ENCODE measurements at regions not wholly inside any gene's neighbourhood (a gene's known extent, or its start where the extent isn't known, plus 50 kb on each side); places are given as distances from the start of the nearest gene placed in this dataset.
A peak's percentile ranks its signal among the peaks of the same experiment; 100 is the strongest.

DNA sequence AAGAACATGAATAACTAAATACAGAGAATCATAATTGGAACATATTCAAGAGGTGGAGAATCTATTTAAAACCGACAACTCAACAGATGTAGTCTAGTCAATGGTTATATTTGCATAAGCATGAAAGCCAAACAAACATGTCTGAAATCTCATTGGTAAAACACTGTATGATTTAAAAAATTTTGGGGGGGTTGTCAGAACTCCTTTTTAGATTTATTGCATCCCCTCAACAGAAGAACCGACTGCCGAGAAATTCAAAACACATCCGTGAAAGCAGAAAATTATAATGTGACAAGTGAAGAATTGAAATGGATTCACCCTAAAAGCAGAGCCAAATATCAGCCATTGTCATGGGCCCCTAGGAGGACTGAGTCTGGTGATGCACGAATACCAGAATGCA is 633.4 kb upstream of the KCNMB2 start:
- Histone ChIP-seq H3K4me3 (no peak overlapping the region), H3K9me3 (peaks cover 0 to 11% (median 0%) of the 10 kb centered on the region in 3 donors), H3K27me3 (no peaks in the 10 kb centered on the region), H3K4me1 (peaks cover 4 to 5% of the 10 kb centered on the region in 2 donors), H3K36me3 (no peaks in the 10 kb centered on the region), H3K27ac (no peak overlapping the region)
- TF ChIP-seq POLR2A (IDR thresholded peaks at IDR 0.05), result no peak
- TF ChIP-seq CTCF (IDR thresholded peaks at IDR 0.05 in 4 of 5, conservative IDR thresholded peaks at IDR 0.05 in 1 of 5), result no peak
- no peak for ATAC-seq
- in situ Hi-C loops (cut with MboI; ENCODE audit: low sequenced_read_pairs in 4 of 4) (no loop called here), intact Hi-C loops (cut with DNase I; ENCODE audit: low total_unique reads) (no loop called here)
- DNase-seq, result no peak

DNA sequence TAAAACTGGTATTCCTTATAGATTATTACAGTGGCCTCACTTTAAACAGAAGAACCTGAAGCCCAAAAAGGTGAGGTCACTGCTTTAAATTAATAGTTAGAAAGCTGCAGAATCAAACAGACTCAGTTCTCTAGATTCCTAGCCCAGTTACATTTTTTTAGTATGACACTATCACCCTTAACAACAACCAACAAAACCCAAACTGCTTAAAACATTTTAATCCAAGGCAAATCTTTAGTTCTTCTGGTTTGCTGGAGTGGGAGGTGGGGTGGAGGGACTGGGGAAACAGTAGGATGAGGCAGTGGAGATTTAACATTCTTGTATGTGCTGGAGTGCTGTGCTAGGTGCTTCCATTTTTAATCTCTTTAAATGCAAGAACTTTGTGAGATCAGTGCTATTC is 631.6 kb upstream of the KCNMB2 start:
- DNase-seq, result no peak
- H3K27ac ChIP-seq, result no peak overlapping the region
- H3K9me3 ChIP-seq, result peaks cover 0 to 5% (median 0%) of the 10 kb centered on the region in 3 donors
- TF ChIP-seq CTCF (IDR thresholded peaks at IDR 0.05 in 4 of 5, conservative IDR thresholded peaks at IDR 0.05 in 1 of 5), result no peak
- TF ChIP-seq POLR2A (IDR thresholded peaks at IDR 0.05), result no peak
- H3K4me1 ChIP-seq, result peaks cover 4 to 5% of the 10 kb centered on the region in 2 donors
- intact Hi-C loops (cut with DNase I; ENCODE audit: low total_unique reads) (no loop called here), in situ Hi-C loops (cut with MboI; ENCODE audit: low sequenced_read_pairs in 4 of 4) (no loop called here)
- ATAC-seq, result no peak
- H3K27me3 ChIP-seq, result no peaks in the 10 kb centered on the region
- no peaks in the 10 kb centered on the region for H3K36me3 ChIP-seq
- no peak overlapping the region for H3K4me3 ChIP-seq

DNA sequence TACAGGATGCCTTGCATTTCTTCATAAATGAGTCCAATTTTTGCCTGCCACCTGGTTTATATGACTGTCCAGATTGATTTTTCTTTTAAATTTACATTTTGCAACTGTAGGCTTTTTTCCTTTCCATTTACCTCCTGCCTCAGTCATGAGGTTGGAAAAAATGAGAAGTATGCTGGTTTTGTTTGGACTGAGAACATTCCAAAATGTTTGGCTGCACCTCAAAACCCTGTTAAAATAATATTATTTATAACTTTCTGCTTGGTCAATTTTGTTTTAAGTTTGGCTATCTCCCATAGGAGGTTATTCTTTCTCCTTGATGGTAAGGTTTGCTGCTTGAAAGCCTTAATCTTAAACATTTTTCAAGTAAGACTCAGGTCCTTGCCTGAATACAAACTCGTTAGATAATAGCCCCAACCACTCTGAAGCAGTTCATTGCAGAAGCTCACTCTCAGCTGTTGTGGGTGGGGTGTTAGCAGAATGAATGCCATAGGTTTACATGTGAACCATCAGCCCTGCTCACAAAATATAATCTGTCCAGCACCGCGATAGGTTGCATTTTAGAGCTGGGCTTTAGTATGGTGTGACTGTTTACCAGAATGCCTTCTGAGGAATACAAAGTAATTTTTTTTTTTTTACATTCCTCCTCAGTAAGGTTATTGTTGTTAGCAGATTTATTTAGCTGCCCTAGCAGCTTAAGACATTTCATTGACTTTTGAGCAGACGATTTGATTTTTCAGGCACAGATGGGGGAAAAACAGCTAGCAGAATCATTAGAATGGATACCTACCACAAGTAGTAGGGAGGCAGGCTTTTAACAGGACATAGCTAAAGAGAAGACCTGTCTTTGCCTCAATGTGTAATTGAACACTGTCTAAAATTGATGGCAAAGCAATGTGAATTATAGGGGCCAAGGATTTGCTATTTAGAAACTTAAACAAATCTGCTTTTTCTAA is 630.8 kb upstream of the KCNMB2 start:
- Histone ChIP-seq H3K27ac (peak overlapping the region in 3 of 4 donors; percentile 18 to 54 (median 40)), H3K4me1 (peaks cover 4 to 5% of the 10 kb centered on the region in 2 donors), H3K9me3 (no peaks in the 10 kb centered on the region), H3K27me3 (no peaks in the 10 kb centered on the region), H3K4me3 (no peak overlapping the region), H3K36me3 (no peaks in the 10 kb centered on the region)
- TF ChIP-seq POLR2A (IDR thresholded peaks at IDR 0.05) (no peak), CTCF (IDR thresholded peaks at IDR 0.05 in 4 of 5, conservative IDR thresholded peaks at IDR 0.05 in 1 of 5) (no peak)
- in situ Hi-C loops (cut with MboI; ENCODE audit: low sequenced_read_pairs in 4 of 4) (no loop called here), intact Hi-C loops (cut with DNase I; ENCODE audit: low total_unique reads) (no loop called here)
- DNase-seq (no peak), ATAC-seq (peak in 1 of 2 donors; percentile 55)

DNA sequence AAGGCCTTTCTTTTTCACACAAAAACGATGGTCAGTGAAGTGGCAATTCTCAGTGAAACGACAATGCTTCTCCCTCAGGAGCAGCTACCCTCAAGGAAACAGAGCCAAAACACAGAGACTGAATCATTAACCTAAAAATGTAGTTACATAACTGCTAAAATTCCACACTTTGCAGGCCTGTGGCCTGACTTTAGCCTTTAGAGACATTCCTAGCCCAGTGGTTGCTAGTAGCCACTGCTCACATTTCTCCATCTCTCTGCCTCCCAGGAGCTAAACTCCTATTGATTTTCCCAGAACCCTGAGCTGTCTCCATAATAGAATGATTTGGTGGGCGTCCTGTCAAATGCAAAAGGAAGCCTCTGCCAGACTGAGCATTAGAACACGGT is 630.1 kb upstream of the KCNMB2 start:
- peak; percentile 75 for ATAC-seq
- H3K27ac ChIP-seq, result peak overlapping the region in 2 of 4 donors; percentile 27 to 54
- DNase-seq, result peak in 1 of 2 donors; percentile 22
- H3K4me3 ChIP-seq, result no peak overlapping the region
- intact Hi-C loops (cut with DNase I; ENCODE audit: low total_unique reads) (no loop called here), in situ Hi-C loops (cut with MboI; ENCODE audit: low sequenced_read_pairs in 4 of 4) (no loop called here)
- TF ChIP-seq CTCF (IDR thresholded peaks at IDR 0.05 in 4 of 5, conservative IDR thresholded peaks at IDR 0.05 in 1 of 5), result no peak
- TF ChIP-seq POLR2A (IDR thresholded peaks at IDR 0.05), result no peak
- H3K9me3 ChIP-seq, result no peaks in the 10 kb centered on the region
- no peaks in the 10 kb centered on the region for H3K27me3 ChIP-seq
- no peaks in the 10 kb centered on the region for H3K36me3 ChIP-seq
- H3K4me1 ChIP-seq, result peaks cover 4 to 5% of the 10 kb centered on the region in 2 donors
